GM12872 (cell line): ENCODE measurements at regions not wholly inside any gene's neighbourhood (a gene's known extent, or its start where the extent isn't known, plus 50 kb on each side); places are given as distances from the start of the nearest gene placed in this dataset.

ENCODE experiments used
- TF ChIP-seq, protein P1 (sequence below): IDR thresholded peaks from 3 replicates; pipeline ENCODE4 v1.5.1; 2011; ENCODE audit warnings: low read depth, mild to moderate bottlenecking, low read length, moderate library complexity; ENCODE audit not compliant: insufficient read depth

DNA sequence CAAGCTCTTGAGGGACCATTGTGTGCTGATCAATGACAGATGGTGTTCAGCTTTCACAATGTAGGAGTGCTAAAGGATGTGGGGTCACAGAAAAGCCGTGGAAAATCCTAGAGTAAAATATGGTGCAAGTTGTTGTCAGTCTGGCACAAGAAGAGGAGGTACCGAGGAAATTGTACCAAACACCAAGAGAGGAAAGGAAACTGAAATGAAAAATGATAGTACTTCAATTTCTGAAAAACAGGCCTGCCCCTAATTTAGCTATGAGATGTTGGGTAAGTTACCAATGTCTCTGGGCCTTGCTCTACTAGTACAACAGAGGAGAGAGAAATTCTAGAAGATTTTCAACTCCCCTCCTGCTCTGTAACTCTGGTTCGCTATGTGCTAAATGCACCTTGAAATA lies 78.8 kb upstream of the PELI1 start:
- TF ChIP-seq, protein P1, sequence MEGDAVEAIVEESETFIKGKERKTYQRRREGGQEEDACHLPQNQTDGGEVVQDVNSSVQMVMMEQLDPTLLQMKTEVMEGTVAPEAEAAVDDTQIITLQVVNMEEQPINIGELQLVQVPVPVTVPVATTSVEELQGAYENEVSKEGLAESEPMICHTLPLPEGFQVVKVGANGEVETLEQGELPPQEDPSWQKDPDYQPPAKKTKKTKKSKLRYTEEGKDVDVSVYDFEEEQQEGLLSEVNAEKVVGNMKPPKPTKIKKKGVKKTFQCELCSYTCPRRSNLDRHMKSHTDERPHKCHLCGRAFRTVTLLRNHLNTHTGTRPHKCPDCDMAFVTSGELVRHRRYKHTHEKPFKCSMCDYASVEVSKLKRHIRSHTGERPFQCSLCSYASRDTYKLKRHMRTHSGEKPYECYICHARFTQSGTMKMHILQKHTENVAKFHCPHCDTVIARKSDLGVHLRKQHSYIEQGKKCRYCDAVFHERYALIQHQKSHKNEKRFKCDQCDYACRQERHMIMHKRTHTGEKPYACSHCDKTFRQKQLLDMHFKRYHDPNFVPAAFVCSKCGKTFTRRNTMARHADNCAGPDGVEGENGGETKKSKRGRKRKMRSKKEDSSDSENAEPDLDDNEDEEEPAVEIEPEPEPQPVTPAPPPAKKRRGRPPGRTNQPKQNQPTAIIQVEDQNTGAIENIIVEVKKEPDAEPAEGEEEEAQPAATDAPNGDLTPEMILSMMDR = no peak

- TF ChIP-seq, protein P1 = no peak
Observed at GRCh38 chr2:64225491-64225890, 81.3 kb upstream of the PELI1 start.

- TF ChIP-seq, protein P1 = no peak
Observed at GRCh38 chr2:64226611-64227010, 82.4 kb upstream of the PELI1 start.

DNA sequence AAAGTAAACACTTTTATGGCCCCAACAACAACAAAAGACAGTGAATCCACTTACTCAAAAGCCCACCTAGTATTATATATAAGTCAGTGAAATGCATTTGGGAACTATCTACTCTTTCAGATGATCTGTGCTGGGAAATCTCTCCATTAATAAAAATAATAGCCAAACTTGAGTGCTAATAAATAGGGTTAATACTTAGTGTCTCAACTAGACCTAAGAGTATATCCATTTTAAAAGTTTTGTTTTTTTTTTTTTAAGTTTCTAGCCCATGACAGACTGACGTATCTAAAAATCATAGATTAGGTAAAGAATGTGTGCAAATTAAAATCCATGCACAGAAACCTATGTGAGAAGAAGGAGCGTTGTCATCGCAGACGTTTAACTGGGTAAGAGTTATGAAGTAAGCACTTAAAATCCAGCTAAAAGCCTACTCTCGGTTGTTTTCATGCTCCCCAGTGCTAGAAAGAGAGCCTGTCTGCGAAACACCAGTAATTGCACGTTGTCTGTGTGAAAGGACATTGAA lies 83.4 kb upstream of the PELI1 start:
- TF ChIP-seq, protein P1 = no peak

- TF ChIP-seq, protein P1 = no peak
Observed at GRCh38 chr2:64228126-64228678, 84.0 kb upstream of the PELI1 start.

DNA sequence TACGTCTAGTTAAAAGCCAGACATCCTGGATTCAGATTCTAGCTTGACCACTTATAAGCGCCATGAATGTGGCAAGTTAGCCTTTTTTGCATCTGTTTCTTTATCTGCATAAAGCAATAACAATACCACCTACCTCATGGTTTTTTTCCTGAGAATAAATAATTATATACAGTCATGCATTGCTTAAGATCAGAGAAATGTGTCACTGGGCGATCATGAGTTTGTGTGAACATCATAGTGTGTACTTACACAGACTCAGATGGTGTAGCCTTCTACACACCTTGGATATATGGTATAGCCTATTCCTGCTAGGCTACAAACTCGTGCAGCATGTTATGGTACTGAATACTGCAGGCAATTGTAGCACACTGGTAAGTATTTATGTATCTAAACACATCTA lies 84.7 kb upstream of the PELI1 start:
- TF ChIP-seq, protein P1 = no peak

DNA sequence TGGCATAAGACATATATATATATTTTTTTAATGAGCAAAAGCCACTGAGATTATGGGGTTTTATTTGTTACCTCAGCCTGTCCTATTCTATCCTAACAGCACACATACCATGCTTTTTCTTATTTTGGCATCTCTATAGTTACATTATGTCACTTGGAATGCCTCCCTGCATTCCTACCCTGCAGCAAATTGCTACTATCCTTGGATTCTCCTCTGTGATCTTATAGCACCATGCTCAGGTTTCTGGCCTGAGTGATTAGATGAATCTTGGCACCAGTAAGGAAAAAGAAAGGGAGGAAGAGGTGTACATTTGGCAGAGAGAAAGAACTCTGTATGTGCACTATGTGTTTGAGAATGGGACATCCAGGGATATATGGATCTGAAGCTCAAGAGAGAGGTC lies 86.3 kb upstream of the PELI1 start:
- TF ChIP-seq, protein P1 = no peak
